GM23338 (cell line): ENCODE measurements at regions not wholly inside any gene's neighbourhood (a gene's known extent, or its start where the extent isn't known, plus 50 kb on each side); places are given as distances from the start of the nearest gene placed in this dataset.

Source experiments
- ATAC-seq: fragments of 200-7000 bp; cut with Tn5 transposase; 3 replicates; pipeline ENCODE4 v1.9.1; 2020
- DNase-seq: peaks from one replicate; pipeline ENCODE4 v3.0.0-alpha.2; 2015; ENCODE audit warnings: low spot score
- H2AFZ ChIP-seq: fragments of 200-600 bp; sonication (generic); 2 replicates; pipeline ENCODE4 v1.8.0; 2016; ENCODE audit warnings: antibody characterized with exemption, mild to moderate bottlenecking, moderate library complexity
- H3F3A ChIP-seq: fragments of 200-600 bp; sonication (generic); replicated peaks from 2 replicates; pipeline ENCODE4 v1.8.0; 2017; ENCODE audit warnings: antibody characterized with exemption, mixed run types, low read depth
- H3K27ac ChIP-seq: fragments of 200-600 bp; sonication (generic); 2 replicates; pipeline ENCODE4 v1.6.1; 2016; ENCODE audit warnings: low read depth
- H3K27me3 ChIP-seq: fragments of 200-600 bp; sonication (generic); 2 replicates; pipeline ENCODE4 v1.8.0; 2016; ENCODE audit warnings: mild to moderate bottlenecking, mixed run types, moderate library complexity; ENCODE audit not compliant: insufficient read depth
- H3K36me3 ChIP-seq: fragments of 200-600 bp; sonication (generic); 2 replicates; pipeline ENCODE4 v1.8.0; 2016; ENCODE audit warnings: mild to moderate bottlenecking; ENCODE audit not compliant: insufficient read depth
- H3K4me1 ChIP-seq: fragments of 200-600 bp; sonication (generic); 2 replicates; pipeline ENCODE4 v1.8.0; 2016; ENCODE audit warnings: mild to moderate bottlenecking, moderate library complexity; ENCODE audit not compliant: insufficient read depth
- H3K4me2 ChIP-seq: fragments of 200-600 bp; sonication (generic); 2 replicates; pipeline ENCODE4 v1.7.1; 2017; ENCODE audit warnings: mixed run types
- H3K4me3 ChIP-seq: fragments of 200-600 bp; sonication (generic); 2 replicates; pipeline ENCODE4 v1.6.1; 2016; ENCODE audit warnings: mixed run types
- H3K79me2 ChIP-seq: fragments of 200-600 bp; sonication (generic); replicated peaks from 2 replicates; pipeline ENCODE4 v1.8.0; 2017; ENCODE audit warnings: mild to moderate bottlenecking; ENCODE audit not compliant: insufficient read depth
- H3K9me2 ChIP-seq: fragments of 200-600 bp; sonication (generic); 2 replicates; pipeline ENCODE4 v1.8.0; 2017; ENCODE audit not compliant: insufficient read depth
- H4K20me1 ChIP-seq: fragments of 200-600 bp; sonication (generic); replicated peaks from 2 replicates; pipeline ENCODE4 v1.8.0; 2017; ENCODE audit warnings: mild to moderate bottlenecking; ENCODE audit not compliant: insufficient read depth
- H3K27ac Mint-ChIP-seq: 2 replicates; pipeline ENCODE4 v1.8.0; 2020; ENCODE audit warnings: inconsistent platforms, mild to moderate bottlenecking, moderate library complexity, mixed read lengths
- H3K27me3 Mint-ChIP-seq: 3 replicates; pipeline ENCODE4 v1.8.0; 2022; ENCODE audit warnings: low read depth, mild to moderate bottlenecking, moderate library complexity, mixed read lengths, inconsistent platforms; ENCODE audit not compliant: insufficient read depth, poor library complexity
- H3K36me3 Mint-ChIP-seq: 3 replicates; pipeline ENCODE4 v1.8.0; 2021; ENCODE audit warnings: low read depth, mild to moderate bottlenecking, inconsistent platforms, moderate library complexity, mixed read lengths
- H3K4me1 Mint-ChIP-seq: 3 replicates; pipeline ENCODE4 v1.8.0; 2020; ENCODE audit warnings: mild to moderate bottlenecking, inconsistent platforms, mixed read lengths
- H3K4me3 Mint-ChIP-seq: 3 replicates; pipeline ENCODE4 v1.8.0; 2021; ENCODE audit warnings: moderate library complexity, mild to moderate bottlenecking, inconsistent platforms, mixed read lengths
- H3K9me3 Mint-ChIP-seq: 3 replicates; pipeline ENCODE4 v1.8.0; 2020; ENCODE audit warnings: moderate library complexity, mild to moderate bottlenecking, inconsistent platforms, mixed read lengths
- CTCF ChIP-seq, 2 experiments: fragments of 200-600 bp in 1 of 2; sonication (generic) in 1 of 2; conservative IDR thresholded peaks; 2 replicates each; pipeline versions ENCODE4 v1.5.1 to v1.6.1; 2016 to 2017; ENCODE audit warnings: antibody characterized with exemption in 2 of 2, low read depth in 2 of 2, mild to moderate bottlenecking in 2 of 2, moderate library complexity in 1 of 2
- ETS1 ChIP-seq: IDR thresholded peaks from 2 replicates; pipeline ENCODE4 v1.6.1; 2016; ENCODE audit warnings: antibody characterized with exemption
- EZH2 ChIP-seq: fragments of 200-600 bp; sonication (generic); IDR thresholded peaks from one replicate; pipeline ENCODE4 v1.8.0; 2017; ENCODE audit warnings: antibody characterized with exemption, mild to moderate bottlenecking, low read depth; ENCODE audit not compliant: unreplicated experiment
- EZH2phosphoT487 ChIP-seq: fragments of 200-600 bp; sonication (generic); IDR thresholded peaks from one replicate; pipeline ENCODE4 v1.8.1; 2018; ENCODE audit warnings: antibody characterized with exemption; ENCODE audit not compliant: unreplicated experiment
- POLR2AphosphoS5 ChIP-seq: IDR thresholded peaks from 2 replicates; pipeline ENCODE4 v1.6.1; 2016; ENCODE audit warnings: antibody characterized with exemption, low read depth
- REST ChIP-seq: IDR thresholded peaks from one replicate; pipeline ENCODE4 v1.6.1; 2018; ENCODE audit warnings: antibody characterized with exemption; ENCODE audit not compliant: unreplicated experiment
- ZNF331 ChIP-seq: fragments of 250-450 bp; sonication (Bioruptor Pico); IDR thresholded peaks from 2 replicates; pipeline ENCODE4 v1.5.0; 2020; ENCODE audit warnings: low read depth, mild to moderate bottlenecking, moderate library complexity
- ZNF462 ChIP-seq: fragments of 250-450 bp; sonication (Bioruptor Pico); IDR thresholded peaks from 2 replicates; pipeline ENCODE4 v1.5.0; 2020; ENCODE audit warnings: mild to moderate bottlenecking, moderate library complexity

- H3K79me2 ChIP-seq = no peaks in the 10 kb centered on the region
- no peak overlapping the region for H3K4me3 ChIP-seq
- no peaks in the 10 kb centered on the region for H3K27me3 Mint-ChIP-seq
- H3K4me1 ChIP-seq = peaks cover 11% of the 10 kb centered on the region
- H3K36me3 ChIP-seq = no peaks in the 10 kb centered on the region
- DNase-seq (peak; percentile 70), ATAC-seq (no peak)
- no peaks in the 10 kb centered on the region for H3F3A ChIP-seq
- no peaks in the 10 kb centered on the region for H4K20me1 ChIP-seq
- peaks cover 25% of the 10 kb centered on the region for H3K4me1 Mint-ChIP-seq
- H3K27ac Mint-ChIP-seq = no peak overlapping the region
- no peak overlapping the region for H3K4me3 Mint-ChIP-seq
- TF ChIP-seq EZH2phosphoT487 = no peak
- no peak for TF ChIP-seq REST
- TF ChIP-seq EZH2 = no peak
- peak; percentile 70 to 100 for TF ChIP-seq CTCF (conservative IDR thresholded peaks at IDR 0.05; ENCODE audit: low read depth in 2 of 2)
- no peak for TF ChIP-seq ETS1
- no peak for TF ChIP-seq ZNF462 (CRISPR knock-in tag)
- TF ChIP-seq POLR2AphosphoS5 = no peak
- TF ChIP-seq ZNF331 (CRISPR knock-in tag) = no peak
- no peak overlapping the region for H3K27ac ChIP-seq
- H3K9me3 Mint-ChIP-seq = 0 out of 3 replicates have a peak, but pooled peaks cover 2% of the 10 kb centered on the region
- H3K9me2 ChIP-seq = no peaks in the 10 kb centered on the region
- peaks cover 5% of the 10 kb centered on the region; the same call in 2 of the 3 replicates for H3K36me3 Mint-ChIP-seq
- H3K27me3 ChIP-seq = no peaks in the 10 kb centered on the region
- no peak overlapping the region for H3K4me2 ChIP-seq
- H2AFZ ChIP-seq = no peak overlapping the region
These were observed 97.7 kb upstream of the PTPN13 start for GRCh38 chr4:86496094-86497080.
